ENCODE measurements at regions not wholly inside any gene's neighbourhood (a gene's known extent, or its start where the extent isn't known, plus 50 kb on each side); places are given as distances from the start of the nearest gene placed in this dataset.

DNA sequence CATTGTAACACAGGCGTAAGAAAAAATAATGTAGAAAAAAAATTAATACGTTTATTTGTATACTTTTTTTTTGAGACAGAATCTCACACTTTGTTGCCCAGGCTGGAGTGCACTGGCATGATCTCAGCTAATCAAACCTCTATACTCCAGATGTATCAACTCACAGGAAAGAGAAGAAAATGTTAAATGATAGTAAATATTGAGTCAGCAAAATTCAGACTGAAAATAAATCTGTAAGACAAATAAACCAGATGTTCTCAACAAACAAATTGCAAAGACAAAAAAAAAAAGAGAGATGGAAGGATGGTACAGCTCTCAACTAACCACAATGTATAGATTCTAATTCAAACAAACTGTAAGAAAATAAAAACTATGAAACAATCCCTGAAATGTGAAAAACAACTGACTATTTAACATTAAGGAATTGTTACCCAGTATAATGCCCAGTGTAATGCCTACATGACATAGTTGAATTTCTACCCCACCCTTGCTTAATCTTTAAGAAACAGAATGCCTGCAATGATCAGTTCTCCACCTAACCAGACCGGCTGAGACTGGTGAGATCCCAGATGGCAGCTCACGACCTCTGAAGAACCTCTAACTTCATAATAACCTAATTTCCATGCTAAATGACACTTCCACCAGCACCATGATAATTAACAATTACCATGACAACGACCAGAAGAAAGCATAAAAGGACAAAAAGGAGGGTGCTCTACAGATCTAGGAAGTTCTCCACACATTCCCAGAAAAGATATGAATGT, 272.0 kb upstream of the GNAI1 start:
- DNase-seq = no peak

DNA sequence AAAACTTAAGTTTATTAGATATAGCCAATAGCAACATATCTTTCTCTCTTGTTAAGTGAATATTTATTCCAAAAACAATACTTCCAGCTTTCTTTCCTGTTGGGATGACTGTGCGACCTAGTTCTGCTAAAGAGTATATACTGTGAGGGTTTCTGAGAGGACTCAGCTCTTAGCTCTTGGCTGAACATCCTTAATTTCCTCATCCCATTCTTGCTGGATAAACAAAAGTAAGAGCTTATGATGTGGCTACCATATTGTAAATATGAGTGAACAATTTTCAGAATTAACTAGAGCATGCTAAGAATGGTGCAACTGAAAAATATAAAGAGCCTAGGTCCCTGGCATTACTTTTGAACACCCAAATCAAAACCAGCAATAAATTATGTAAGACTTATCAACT, 279.5 kb upstream of the GNAI1 start:
- no peak for DNase-seq

DNA sequence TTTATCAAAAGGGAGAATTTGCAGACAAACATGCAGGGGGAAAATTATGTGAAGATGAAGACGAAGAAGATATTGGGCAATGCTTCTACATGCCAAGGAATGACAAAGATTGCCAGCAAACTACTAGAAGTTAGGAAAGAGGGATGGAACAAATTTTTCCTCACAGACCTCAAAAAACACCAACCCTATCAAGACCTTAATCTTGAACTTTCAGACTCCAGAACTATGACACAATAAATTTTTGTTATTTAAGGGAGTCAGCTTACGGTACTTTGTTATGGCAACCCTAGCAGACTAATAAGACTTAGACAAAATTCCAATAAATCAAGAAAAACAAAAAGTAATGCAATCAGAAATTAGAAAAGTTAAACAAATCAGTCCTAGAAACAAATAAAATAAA, 280.0 kb upstream of the GNAI1 start:
- no peak for DNase-seq

DNA sequence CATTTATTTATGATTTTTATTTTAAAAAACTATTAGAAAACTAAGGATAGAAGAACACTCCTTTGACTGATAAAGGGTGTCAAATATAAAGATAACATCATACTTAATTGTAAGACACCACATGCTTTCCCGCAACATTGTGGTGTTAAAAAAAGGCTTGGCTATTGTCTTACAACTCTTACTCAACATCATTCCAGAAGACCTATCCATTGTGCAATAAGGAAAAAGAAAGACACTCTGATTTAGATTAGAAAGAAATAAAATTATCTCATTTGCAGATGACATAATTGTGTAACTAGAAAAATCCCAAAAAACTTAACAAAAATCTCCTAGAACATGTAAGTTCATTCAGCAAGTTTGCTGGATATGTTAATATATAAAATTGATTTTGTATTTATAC, 296.7 kb upstream of the GNAI1 start:
- DNase-seq = no peak

DNA sequence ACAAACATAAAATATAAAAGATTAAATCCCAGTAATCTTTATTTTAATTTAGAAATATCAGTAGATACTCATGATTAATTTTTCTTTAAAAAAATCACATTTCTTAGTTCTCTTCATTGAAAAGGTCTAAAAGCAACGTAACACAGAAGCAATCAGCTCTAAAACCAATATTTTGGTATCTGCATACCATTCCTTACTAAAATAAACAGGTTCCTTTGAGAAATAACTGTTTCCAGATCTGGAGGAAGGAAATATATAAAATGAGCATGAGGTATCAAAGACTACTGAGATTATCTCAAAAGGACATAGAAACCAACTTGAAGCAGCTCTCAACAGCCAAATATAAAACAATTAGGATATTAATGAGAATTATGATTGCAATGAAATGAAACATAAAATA, 301.0 kb upstream of the GNAI1 start:
- DNase-seq = no peak

DNA sequence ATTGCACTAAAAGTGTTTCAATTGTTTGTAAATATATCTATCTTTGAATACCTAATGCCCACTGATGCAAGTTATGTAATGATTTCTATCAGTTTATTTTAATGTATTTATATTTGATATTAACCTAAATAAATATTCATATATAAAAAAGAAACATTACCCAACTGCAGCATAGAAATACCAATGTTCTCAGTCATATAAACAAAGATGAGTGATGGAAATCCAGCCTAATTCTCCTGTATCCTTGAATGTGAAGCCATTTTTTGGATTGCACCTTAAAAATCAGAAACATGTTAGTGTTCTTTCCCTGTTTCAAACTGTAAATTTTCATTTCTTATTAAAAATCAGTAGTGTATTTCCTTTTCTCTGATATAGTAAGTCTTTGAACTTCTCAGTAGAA, 305.8 kb upstream of the GNAI1 start:
- no peak for DNase-seq

DNA sequence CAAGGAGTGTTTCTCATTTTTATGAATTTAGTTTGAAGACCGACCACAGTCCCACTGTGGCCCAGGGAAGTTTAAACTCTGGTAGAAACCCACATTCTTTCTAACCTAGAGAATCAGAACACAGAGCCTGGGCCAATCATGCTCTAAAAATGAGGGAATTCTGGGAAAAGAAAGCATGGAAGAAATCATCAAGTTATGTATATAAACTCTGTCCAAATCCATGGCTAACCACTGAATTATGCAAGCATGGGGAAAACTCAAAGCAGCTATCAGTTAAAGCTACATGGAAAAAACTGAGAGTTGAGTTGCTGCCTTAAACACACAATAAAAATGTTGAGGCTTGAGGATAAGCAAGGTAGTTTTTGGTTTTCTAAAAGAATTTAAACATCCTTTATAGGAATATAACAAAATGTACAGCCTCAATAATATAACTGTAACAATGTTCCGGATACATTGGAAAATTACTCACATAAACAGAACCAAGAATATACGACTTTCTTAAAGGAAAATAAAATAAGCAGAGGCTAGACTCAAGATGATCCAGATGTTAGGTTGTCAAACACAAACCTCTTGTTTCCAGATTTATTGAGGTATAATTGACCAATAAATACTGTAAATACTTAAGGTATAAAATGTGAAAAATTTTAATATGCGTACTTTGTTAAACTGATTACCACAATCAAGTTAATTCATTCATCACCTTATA, 311.2 kb upstream of the GNAI1 start:
- no peak for DNase-seq

DNA sequence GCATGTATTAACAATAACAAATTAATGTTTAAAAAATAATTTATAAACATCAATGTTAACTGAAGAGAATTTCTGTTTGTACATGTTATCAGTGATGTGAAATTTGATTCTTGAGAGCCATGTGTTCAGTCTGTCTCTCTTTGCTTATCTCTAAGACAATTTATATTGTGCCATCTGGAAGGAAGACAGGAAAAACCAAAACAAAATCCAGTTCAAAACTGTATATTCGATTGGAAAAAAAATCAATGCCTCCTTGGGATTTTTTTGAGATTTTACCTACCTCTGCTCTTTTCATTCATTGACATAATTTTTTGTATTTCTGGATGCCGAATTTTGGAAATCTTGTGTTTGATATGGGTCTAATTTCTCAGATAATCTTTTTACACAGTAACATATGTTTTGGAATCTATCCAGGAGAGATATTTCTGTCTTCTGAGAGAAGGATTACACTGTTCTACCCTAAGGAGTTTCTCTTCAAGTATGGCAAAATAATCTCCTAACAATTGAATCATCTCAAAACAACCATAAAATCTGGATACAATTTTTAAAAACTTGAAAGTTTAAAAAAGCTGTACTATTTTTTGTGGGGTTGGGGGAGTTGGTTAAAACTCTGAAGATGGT, 311.9 kb upstream of the GNAI1 start:
- no peak for DNase-seq

DNA sequence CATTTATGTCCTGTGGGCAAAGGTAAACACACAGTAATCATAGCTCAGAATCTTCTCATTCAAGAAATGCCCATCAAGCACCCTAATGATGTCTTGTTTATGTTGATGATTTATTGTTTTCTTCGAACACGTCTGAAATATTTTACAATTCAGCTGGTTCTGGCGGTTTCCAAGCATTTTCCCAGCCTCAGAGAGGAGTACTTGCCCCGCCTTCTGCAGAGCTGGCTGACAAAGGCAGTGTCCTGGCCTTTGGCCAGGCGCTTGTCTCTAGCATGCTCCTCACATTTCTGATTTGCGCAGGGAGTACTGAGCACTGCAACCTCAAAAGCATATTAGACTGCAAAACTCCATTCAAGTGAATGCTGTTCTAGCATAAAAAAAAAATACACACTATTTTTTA, 314.2 kb upstream of the GNAI1 start:
- no peak for DNase-seq

DNA sequence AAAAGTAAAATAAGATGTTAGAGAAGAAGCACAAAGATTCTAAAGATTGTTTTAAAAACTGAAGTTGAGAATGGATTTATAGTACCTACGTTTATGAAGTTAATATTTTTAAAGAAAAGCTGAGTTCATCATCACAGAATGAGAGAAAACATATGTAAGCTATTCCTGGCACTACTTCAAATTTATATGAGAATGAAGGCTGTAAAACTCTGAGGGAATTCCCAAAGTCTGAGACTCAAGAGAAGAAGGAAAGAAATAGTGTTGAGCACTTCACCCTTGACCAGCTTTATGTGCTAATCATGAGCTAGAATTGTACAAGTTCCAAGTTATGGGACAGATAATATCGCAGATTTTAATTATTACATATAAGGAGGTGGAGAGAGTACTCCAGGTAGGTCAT, 323.7 kb upstream of the GNAI1 start:
- no peak for DNase-seq

DNA sequence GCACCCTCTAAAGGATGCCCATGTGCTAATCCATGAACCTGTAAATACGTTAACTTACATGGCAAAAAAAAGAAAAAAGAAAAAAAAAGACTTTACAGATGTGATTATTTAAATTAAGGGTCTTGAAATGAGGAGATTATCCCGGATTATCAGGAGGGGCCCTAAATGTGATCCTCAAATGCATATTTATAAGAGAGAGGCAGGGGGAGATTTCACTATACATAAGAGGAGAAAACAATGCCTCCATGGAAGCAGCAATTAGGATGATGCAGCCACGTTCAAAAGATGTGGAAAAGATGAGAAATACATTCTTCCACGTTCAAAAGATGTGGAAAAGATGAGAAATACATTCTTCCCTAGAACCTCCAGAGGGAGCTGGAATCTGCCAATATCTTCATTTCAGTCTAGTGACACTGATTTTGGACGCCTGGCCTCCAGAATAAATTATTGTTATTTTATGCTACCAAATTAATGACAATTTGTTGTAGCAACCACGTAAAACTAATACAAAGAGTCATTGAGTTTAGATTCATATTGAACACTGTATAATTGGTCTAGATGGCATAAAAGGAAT, 328.4 kb upstream of the GNAI1 start:
- no peak for DNase-seq

DNA sequence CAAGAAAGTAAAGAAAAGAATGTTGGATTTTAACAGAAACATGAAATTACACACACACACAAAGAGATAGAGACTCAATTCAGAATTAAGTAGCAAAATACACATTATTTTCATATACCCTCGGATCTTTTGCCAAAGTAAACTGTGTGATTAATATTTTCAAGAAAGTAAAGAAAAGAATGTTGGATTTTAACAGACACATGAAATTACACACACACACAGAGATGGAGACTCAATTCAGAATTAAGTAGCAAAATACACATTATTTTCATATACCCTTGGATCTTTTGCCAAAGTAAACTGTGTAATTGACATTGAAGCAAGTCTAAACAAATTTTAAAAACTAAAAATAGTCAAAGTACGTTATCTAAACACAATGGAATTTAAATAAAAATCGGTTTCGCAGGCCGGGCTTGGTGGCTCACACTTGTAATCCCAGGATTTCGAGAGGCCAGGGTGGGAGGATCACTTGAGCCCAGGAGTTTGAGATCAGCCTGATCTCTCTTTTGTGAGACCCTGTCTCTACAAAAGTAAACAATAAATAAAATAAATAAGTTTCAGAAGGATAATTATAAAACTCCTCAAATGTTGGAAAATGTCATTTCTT, 337.3 kb upstream of the MAGI2 start:
- DNase-seq = no peak

DNA sequence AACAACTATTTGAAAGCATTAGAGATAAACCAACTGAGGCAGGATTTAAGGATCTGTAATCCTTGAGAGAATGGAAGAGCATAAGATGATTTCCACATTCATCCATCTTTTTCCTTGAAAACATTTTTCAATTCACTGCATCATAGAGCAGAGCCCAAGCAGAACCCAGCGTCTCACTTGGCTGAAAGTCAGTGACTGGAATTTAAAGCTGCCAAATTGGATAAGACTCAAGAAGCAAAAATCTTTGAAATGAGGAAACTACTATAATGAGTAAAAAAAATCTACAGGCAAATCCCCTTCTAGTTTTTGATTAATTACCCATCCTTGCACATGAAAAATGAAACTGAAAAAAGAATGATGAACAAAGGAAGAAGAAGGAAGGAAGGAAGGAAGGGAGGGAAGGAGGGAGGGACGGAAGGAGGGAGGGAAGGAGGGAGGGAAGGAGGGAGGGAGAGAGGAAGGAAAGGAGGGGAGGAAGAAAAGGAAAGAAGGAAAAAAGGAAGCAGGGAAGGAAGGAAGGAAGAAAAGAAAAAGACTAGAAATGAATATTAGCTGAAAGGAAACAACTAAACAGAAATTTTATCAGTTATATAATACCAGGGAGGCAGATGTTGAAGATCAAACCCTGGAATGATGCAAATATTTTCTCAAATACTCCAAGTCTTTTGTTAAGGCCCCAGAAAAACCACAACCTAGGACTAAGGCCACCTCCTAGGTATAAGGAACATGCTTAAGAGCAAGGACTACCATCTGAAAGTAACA, 336.3 kb upstream of the MAGI2 start:
- no peak for DNase-seq

DNA sequence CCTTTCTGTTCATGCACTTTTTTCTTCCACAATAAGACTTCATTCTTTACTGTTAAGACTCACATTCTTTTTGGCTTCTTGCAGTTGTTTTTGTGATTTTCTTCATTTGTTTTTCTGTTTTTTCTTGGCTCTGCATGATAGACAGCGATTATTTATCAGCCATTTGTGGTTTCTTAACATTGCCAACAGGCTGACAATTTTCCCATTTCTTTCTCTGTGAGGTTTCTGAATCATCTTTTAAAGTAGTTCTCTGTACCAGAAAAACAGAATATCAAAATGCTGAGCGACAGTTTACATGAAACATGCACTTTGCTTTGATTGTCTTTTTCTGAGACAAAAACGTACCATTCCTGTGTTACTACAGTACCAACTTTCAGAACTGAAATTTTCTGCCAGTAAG, 334.2 kb upstream of the MAGI2 start:
- no peak for DNase-seq

DNA sequence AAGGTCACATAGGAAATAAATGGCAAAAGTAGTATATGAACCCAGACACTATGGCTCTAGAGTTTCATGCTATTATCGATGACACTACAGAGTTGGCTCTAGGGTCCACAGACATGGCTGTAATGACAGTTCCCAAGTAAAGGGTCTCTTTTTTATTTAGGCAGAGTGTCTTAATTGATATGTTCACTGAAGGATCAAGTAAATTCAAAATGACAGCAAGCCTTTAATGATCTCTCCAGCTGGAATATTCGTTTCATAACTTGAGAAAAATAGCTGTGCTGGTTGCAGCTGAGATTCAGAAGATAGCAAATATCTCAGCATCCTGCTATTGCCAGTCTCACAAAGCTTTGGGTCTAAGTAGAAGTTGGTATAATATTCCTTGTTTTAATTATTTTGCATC, 333.6 kb upstream of the MAGI2 start:
- no peak for DNase-seq

DNA sequence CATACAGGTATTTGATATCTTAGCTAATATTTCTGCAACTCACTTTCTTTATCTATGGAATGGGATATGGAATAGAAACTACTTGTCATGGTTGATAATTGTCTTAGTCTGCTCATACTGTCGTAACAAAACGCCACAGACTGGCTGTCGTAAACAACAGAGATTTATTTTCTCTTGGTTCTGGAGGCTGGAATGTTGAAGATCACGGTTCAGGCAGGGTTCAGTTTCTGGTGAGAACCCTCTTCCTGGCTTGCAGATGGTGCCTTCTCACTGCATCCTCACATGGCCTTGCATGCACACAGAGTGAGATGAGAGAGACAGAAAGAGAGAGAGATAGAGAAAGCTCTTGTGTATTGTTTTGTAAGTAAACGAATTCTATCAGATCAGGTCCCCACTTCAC, 332.7 kb upstream of the MAGI2 start:
- no peak for DNase-seq

DNA sequence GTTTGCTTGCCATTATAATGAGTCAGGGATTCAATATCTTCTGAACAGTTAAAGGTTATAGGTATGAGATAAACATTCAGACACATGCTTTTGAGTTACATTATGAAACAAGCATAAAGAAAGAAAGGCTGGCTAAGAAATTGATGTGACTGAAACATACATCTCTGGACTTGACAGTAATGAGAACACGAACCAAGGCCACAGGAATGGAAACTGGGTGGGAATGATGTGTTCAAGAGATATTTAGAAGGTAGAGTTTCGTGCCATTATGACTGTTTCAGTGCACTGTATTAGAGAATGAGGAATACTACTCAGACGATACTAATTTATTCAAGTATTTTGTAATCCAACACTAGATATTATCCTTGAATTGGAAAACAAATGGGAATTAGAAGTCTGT, 332.1 kb upstream of the MAGI2 start:
- no peak for DNase-seq

DNA sequence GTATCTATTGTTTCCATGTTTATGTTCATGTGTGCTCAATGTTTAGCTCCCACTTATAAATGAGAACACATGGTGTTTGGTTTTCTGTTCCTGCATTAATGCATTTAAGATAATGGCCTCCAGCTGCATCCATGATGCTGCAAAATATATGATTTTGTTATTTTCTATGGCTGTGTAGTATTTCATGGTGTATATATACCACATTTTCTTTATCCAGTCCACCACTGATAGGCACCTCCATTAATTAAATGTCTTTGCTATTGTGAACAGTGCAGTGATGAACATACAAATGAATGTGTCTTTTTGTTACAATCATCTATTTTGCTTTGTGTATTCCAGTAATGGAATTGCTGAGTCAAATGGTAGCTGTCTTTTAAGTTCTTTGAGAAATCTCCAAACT, 329.4 kb upstream of the MAGI2 start:
- no peak for DNase-seq

DNA sequence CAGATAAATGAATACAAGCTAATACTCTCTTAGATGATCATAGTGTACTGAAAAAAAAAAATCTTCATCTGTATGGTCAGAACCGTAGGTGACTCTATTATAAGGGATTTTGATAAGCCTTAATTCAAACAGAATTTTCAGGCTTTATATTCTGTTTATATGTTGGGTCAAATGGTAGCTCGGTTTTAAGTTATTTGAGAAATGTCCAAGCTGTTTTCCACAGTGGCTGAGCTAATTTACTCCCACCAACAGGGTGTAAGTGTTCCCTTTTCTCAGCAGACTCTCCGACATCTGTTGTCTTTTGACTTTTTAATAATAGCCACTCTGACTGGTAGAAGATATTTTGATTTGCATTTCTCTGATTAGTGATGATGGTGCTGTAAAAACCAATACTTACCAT, 328.8 kb upstream of the MAGI2 start:
- DNase-seq = no peak

DNA sequence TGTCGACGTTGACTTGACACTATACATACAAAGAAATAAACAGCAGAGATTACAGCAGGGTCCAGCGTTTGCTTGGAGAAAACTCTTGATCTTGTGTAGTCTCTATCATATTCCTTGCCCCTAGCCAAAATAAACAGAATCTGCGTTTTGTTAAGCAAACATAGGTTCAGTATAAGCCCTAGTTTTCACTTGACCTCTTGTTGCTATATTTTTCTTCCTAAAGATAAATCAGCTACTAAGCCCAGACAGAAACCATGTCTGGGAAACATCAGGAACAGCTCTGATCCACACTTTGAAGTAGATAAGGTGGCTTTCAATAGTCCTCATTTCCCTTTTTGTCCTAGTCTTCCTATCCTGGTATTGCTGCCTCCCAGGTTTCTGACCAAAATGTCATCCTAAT, 328.2 kb upstream of the MAGI2 start:
- no peak for DNase-seq

DNA sequence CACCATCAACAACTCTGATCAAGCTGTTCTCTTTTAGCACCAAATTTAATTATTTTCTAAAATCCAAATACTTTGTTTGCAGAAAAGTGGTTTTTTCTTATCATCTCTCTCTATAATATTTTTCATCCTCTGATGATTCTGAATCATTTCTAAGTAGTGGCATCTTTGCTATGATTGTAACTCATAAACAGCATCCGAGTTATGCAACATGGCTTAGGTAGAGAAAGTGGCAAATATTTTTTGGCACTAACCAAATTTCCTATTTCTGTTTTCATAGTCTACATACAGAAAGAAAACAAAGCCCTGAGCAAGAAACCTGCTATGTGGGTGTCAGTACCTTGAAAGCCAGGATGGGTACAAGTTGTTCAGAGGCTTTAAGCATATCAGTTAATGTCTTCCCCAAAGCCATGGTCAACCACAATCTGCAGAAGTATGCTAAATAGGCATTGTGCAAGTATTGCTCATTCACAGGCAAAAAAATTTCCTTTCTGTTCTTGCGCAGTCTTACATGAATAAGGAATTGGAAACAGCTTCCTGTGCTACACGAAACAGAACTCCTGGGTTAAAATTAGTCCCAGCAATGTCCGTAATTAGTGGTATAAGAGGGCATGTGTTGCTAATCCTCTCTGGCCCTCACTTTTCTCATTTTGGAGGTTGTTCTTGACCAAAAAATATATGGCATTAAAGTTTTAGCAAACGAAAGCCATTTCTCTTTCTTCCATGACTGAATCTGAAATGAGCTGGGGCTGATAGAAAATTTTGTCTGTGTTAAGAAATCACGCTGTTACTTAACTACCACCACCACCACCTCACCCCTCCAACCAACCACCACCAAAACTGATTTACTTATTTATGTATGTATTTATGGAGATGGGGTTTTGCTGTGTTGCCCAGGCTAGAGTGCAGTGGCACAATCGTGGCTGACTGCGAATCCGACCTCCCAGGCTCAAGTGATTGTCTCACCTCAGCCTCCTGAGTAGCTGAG, 325.6 kb upstream of the MAGI2 start:
- DNase-seq = no peak

DNA sequence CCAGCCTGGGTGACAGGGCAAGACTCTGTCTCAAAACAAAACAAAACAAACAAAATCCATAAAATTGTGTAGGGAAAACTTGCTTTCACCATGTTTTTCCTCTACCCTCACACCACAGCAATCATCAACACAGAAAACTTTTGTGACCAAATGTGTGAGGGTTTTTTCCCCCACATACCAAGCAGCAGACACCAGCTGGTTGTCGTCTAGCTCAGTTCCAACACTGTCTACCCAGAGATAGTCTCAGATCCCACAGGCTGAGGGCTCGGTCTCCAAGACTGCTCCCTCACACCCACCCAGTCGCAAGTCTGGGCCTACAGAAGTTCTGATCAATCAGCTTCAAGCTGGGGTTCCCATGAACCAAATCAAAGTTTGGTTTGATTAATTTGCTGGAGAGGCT, 322.4 kb upstream of the MAGI2 start:
- DNase-seq = no peak

All from DMS79 treated with DMSO at 0.1 percent for 48 hours (cell line).